NAMALWA (cell line): ENCODE measurements at regions not wholly inside any gene's neighbourhood (a gene's known extent, or its start where the extent isn't known, plus 50 kb on each side); places are given as distances from the start of the nearest gene placed in this dataset.

Experiments
- DNase-seq: peaks from one replicate; pipeline ENCODE4 v3.0.0-alpha.2; 2015; ENCODE audit warnings: low spot score

DNA sequence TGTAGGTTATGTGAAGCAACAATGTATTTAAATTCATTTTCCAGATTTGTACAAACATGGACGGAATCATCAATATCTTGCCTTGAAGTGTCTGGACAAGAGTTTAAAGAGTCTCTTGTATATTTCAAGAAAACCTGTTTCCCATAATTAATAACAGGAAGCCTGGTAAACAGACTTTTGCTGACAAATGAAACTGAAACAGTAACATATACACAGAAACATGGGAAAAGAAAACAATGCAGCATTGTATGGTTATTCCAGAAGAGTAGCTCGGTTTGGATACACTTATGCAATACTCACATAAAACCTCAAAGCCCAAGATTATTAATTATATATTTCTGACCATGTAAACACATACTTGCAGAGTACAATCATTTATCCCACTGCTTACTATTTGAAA lies 265.5 kb downstream of the PTPRC start:
- no peak for DNase-seq

DNA sequence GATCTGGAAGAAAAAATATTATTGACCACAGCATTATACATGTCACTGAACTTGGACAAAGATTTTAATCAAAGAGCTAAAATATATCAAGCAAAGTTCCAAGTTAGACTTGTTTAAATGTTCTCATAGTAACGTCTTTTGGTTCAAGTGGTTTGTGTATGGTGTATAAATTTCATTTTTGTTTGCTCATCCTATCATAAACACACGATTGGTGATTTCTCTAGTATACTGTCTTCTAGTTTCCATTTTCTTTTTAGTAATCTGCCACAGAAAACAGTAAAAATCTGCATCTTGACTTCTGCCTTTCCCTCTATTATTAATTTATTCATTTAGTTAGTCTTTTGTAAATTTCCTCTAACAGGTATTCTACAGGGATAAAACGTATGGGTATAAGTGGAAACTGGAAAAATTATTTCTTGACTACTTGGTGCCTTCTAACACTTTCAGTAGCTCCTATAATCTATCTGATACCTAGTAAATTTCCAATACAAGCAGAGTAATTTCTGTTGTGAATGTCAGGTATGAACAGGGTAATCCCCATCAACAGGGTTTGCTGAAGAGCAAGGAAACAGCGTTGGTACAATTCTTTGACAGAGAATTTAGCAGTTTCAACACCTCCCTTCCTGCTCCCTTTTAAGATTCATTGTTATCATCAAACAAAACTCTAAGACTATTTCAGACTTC lies 268.0 kb downstream of the PTPRC start:
- no peak for DNase-seq

DNA sequence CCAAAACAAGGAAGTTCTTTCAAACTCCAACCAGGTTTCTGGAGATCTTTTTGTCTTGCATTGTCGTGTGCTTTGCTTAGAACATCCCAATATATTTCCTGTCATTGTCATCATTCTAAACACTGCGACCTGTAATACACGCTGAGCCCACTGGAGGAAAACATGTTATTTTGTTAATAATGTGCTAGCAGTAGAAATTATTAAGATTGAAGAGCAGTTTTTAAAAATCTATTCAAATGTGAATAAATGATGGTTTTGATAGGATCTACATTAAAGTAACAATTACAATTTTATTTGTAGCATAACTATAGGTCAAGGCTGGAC lies 268.5 kb downstream of the PTPRC start:
- DNase-seq, result no peak

DNA sequence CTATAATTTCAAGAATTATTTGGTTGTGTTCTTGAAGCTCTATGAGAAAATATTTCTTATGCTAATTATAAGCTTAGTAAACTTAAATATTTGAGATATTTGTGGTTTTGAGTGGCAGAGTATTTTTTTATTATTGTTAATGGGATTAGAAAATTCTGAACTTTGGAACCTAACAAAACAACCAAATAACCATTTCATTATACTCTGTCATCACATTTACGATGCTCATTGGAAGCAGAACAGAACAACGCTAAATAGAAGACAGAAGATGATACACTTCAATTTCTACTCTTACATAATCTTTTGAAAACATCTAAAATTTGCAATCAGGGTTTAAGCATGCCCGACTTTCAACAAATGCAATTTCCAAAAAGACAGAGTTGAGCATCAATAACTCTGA lies 270.2 kb downstream of the PTPRC start:
- DNase-seq, result no peak

DNA sequence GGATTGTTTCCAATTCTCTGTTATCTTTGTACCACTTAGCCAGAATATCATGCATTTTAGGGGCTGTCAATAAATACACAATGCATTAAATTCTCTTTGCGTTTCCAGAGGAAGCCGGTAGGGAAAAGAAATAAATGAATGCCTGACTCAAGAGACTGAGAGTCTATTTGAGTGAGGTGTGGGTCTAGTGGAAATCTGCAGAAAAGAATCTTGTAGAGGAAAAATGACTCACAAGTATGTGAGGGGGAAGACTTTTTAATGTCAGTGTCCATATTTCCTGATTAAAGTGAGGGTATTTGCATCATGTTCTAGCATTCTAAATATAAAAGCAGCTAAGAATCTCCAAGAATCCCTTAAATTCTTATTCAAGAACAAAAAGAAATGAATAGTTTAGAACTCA lies 271.1 kb downstream of the PTPRC start:
- DNase-seq, result no peak

DNA sequence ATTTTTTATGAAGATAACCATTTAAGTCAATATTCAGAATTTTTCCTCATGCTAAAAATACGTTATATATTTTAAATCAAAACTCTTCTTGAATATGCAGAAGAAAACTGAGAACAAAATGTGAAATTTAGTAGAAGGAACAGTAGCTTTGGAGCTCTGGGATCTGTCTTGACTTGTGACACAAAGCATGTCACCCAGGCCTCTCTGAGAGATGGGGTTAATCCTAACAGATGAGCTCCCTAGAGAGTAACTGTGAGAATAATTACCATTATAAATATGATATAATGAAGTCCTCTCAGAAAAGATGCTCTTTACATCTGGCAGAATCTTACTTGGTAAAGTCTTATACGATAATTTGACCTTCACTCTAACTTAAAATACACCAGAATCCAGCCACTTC lies 272.0 kb downstream of the PTPRC start:
- DNase-seq, result no peak

DNA sequence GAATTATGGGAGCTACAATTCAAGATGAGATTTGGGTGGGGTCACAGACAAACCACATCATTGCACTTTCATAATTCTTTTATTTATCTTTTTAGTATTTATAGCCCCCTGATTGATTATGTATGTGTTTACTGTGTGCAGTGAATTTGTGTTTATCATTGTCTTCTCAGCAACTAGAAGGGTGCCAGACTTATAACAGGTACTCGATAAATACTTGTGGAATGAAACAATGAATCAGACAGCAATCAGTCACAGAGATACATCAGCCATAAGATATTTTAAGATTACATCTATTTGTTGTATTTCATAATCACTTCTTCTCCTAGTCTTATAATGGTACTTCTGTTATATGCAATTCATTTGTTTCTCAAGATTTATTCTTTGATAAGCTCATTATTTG lies 273.2 kb downstream of the PTPRC start:
- no peak for DNase-seq

DNA sequence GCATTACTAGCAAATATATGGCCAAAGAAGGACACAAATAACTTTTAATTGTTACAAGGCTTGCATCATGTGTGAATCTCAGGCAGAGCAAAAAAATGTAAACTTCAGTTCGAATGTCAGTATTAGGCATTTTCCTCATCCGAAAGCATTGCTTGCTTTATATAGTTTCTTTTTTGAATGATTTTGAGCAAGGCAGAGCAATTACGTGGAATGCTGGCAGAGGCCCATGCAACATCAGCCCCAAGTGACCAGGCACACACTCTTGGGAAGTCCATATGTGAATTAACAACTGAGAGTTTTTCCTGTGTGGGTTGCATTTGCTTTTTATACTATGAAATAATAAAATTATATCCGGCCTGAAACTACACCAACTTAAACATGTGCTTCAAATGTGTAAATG lies 274.8 kb downstream of the PTPRC start:
- DNase-seq, result no peak

DNA sequence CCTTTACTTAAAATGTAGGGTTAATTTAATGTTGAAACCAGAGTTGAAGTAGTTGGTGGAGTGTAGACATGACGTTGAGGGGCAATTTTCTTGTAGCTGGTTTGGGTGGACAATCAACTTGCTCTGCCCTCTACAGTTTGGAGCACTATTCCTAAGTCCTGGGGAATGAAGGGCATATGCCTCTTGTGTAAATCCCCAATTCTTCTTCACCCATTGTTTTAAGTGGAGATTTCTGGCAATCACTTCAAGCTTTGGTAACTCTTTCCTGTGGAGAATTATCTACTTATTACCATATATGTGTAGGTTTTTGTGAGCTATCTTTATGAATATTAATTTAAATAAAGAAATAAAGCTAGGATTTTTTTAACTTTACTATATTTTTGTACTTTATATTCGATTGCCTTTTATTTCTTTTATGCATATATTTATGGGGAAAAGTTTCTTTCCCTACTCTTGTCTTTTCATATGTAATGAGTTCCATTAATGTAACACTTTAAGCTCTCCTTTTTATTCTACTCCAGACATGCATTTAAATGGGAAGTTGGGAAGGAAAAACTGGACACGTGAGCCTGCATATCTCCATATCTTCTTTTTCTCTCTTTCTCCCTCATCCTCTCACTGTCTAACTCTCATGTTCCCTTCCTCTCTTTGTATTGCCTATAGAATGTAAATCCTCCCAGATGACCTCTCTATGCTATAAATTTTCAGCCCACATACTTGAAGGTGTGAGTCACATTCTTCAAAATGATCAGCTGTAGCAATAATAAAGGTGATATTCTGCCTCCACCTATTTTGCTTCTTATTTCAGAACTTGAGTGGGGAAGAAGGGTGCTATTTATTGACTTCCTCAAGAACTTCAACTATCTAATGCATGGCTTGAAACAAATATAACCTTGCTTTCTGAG lies 276.7 kb downstream of the PTPRC start:
- DNase-seq, result no peak

DNA sequence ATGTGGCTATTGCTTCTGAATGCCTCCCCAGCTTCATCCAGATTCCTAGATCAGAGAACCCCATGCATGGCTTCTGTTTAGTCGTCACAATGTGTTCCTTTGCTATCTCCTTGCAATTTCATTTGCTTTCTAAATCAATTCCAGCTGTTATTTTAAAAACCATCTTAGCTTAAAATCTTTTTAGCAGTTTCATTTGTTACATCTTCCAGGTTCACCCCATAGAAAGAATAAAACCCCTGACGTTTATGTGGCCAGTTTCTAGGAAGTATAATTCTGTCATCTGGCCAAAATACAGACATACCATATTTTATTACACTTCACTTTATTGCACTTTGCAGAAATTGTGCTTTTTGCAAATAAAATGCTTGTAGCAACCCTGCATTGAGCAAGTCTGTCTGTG lies 278.4 kb downstream of the PTPRC start:
- no peak for DNase-seq

DNA sequence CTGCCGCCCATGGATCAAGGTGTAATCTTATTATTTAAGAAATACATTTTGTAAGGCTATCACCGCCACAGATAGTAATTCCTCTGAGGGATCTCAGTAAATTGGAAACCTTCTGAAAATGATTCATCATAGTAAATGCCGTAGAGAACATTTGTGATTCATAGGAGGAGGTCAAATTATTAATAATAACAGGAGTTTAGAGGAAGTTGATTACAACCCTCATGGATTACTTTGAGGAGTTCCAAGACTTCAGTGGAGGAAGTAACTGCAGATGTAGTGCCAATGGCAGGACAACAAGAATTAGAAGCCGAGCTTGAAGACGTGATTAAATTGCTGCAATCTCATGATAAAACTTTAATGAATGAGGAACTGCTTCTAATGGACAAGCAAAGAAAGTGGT lies 280.1 kb downstream of the PTPRC start:
- DNase-seq, result no peak

DNA sequence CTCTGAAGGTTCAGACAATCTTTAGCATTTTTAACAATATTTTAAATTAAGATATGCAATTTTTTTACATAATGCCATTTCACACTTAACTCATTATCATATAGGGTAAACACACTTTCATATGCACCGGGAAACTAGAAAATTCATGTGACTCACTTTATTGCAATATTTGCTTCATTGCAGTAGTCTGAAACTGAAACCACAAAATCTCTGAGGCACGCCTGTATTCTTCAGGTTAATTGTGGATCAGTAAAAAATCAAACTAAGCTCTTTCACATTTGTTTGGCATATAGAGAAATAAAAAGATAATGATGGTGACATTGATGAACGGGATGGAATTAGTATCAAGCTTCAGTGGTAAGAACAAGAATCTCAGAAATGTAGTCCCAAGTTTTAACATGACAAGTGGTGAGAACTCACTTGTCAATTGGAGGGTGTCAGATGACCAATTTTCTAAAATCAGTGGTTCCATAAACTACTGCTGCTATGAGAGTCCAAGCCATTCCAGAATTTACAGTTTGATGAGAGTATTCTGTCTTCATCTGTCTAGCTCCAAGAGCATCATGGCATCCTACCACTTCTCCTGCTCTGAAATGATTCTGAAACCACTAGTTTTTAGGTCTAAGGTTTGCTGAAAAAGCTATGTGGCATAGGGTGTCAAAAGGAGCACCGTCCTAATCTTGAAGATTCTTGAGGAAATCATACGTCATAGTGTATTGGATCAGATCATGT lies 281.0 kb downstream of the PTPRC start:
- no peak for DNase-seq

DNA sequence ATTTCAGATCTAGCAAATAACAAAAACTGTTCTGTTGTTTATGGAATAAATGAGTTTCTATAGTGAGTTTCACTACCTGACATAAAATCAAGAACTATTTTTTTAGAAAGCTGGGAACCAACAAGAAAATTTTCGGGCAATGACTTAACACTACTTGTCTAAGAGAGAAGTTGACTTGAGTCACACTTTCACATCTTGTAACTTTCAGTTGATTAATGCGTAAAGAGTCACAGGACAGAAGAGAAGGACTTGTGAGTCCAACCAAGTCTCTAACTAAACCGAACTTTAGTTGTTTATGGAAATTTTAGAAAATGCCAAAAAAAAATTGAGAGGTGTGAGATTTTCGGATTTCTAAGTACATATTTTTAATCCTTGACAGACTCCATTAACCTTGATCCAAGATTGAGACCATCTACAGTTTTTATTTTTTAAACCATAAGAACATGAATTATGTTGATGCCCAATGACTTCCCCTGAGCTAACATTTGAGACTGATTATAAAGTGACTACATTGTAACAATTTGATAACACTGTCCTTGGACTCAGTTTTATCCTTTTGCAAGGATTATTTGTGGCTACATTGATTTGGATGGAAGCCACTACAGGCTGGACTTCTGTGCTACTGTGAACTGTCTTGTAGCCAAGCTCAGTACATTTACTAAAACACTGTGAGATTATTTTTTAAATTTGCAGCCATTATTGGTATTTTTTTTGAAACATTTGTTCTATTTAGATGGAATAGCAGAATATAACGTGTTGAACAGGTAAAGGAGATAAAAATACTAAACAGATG lies 284.0 kb downstream of the PTPRC start:
- DNase-seq, result peak; percentile 27

DNA sequence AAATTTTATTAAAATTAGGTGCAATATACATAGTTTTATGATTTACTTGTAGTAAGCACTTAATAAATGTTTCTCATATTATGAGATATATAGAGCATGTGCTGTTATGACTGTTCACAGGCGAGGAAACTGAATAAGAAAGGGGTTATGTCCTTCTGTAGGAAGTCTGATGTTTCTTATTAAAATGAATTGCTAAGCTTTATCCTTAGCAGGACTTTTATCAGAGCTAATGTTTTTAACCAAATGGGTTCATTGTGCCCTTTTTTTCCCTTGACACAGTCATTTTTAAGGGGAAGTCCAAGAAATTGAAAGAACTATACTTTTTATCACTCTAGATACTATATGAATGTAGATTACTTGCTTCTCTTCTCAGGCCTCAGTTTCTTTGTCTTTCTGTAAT lies 285.2 kb downstream of the PTPRC start:
- no peak for DNase-seq

DNA sequence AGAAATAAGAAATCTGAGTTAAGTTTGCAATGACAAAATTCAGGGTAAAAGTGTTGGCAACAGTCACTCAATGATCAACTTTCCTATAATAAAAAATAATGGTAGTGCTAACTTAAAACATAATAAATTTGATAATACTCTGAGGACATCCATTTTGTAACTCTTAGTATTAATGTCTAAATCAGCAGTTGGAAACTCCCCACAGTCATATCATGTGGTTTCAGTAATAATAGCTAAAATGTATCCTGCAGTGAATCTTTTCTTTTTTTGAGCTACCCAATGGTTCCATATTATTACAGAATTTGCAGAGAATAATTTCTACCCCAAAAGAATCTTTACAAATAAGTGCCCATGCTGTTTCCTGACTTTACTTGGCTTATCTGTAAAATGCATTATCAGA lies 286.7 kb downstream of the PTPRC start:
- DNase-seq, result no peak

DNA sequence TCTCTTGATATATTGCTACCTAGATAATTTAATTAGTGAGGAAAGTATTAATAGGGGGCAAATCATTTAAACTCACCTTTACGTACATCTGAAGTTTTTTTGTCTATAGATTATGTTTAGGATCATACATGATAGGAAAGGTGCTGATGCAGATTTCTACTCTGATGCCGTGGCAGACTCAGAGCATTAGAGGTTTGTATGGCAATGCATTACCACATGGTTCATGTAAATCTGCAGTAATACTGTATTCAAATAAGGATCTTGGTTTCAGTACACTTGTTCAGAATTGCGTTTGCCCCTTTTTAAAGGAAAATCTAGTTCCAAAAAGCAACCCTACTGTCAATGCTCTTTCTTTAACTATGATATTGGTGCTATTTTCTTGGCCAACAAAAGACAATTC lies 288.3 kb downstream of the PTPRC start:
- DNase-seq, result no peak

DNA sequence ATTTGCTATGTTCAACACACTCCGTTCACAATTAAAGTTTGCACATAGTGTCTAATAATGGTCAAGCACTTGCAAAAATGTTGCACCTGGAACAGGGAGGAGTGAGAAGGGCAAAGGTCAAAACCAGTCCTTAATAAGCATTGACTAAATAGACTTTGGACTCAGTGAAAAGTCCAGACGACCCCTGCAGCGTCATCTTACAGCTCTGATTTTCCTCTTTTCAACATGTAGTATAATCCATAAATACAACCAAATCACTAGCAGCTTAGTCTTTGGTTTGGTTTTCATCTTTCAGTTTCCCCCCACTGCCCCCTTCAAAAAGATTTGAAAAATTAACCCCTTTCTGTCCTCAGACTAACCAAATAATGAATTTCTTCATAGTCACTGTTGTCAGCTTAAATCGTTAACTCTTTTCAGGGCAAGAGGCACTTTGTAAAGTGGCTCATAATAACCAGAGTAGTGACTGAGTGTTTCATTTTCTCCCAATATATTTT lies 290.3 kb downstream of the PTPRC start:
- no peak for DNase-seq

DNA sequence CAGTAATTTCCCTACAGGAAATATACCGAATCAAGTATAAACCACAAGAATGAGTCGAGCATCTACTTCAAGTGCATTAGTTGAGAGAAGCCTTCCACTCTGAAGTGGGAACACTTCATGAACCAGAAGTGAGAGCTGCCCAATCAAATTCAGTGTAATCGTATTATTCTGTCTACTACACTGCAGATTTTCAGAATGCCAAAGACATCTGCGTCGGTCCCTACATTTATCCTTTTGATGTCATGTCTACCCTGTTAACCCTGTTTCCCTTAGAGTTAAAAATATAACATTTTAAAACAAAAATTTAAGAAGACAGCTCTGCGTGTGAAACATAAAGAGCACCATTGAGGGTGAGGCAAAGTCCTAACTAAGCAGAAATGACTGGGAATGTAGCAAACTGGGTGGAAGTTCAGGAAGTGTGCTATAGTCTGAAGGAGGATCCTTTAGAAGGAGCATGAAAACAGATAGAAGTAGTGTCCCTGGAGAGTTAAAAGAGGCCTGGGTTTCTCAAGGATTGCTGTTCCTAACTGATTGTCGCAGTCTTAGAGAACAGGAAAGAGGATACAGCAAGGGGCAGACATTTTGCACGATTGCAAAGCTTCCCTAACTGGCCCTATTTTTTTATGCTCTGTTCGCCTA lies 291.2 kb downstream of the PTPRC start:
- peak; percentile 61 for DNase-seq

DNA sequence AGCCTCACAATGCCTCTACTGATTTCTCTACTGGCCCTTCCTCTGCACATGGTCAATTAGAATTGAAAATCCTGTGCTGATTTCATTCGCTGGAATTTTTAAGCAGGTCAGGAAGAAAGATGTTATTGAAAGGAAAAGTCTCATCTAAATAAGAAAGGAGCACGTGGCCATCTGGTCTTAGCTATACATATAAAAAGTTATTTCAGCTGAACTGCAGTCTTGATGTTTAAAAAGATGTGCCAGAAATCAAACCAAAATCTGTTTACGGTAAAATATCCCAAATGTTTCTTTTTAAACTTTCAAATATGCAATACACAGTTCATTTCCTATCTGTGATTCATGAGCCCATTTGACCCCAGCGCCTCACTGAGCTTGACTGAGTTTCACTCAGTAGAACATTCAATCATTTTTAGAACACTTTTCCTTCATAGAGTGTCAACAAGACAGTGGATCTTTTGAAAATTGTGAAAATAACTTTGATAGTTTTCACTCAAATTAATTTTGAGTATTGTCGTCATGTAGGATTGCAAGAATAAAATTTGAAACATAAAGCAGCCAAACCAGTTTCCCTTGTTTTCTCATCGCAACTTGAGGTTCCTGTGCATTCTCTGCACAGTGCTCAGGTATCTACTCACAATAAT lies 293.6 kb downstream of the PTPRC start:
- DNase-seq, result peak; percentile 51

DNA sequence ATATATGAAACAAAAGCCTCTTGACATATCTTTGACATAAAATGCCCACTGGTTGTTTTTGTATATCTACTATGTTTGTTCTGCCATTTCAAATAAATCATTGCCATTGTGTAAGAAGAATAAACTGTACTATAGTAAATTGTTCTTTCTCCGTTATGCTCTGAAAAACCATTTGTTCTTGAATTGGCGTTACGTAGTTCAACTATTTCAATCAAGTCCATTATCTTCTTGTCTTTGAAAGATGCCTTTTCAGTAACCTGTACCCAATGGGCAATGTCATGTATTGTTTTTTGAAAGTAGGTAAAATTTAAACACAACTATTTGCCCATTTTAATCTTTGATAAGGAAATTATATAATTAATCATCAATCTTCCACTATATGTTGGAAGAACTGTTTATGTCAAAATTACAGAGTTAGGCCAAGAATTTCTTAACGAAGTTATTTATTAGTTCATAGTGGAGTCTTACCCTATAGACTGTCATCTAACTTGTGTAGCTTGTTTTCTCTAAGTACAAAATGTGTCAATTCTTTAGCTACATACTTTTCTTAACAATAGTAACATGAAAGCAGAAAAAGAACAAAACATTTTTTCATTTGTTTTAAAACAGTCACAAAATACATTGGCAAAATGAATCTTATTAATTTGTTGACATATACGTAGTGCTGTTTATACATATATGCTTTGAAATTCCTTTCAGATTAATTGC lies 294.8 kb downstream of the PTPRC start:
- peak; percentile 30 for DNase-seq
